Ammon's horn (tissue), 1 donor: ENCODE measurements at regions not wholly inside any gene's neighbourhood (a gene's known extent, or its start where the extent isn't known, plus 50 kb on each side); places are given as distances from the start of the nearest gene placed in this dataset.
"Not testable (repeated sequence)": the region's sequence is repeated elsewhere in the genome, so short reads cannot be mapped to it uniquely, and the experiment has no call there.

Experiments
- DNase-seq: peaks from one replicate; pipeline ENCODE4 v3.0.0-alpha.2; 2016; ENCODE audit warnings: low spot score

DNA sequence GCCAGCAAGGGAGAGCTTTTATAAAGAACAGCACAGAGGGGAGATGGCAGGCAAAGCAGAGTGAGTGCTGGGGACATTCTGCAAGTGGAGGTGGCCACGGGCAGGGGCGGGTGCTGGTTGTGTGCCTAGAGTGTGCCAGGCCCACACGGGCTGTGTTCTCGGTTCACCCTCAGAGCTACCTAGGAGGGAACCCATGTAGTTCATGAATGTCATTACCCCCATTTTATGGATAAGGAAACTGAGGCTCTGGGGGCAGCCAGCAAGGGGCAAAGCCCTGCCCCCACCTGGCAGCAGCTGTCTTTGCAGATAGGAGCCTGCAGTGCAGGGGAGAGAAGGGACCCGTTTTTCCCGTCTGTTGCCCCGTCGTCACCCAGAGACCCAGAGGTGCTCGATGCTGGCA, 85.2 kb upstream of the NCOR2 start:
- no peak for DNase-seq

GRCh38 chr12:124651516-124652273, 84.3 kb upstream of the NCOR2 start:
- DNase-seq: no peak

- DNase-seq: no peak
Observed at GRCh38 chr12:124650912-124651311, 83.5 kb upstream of the NCOR2 start.

GRCh38 chr12:124648710-124649384, 81.4 kb upstream of the NCOR2 start:
- no peak for DNase-seq

DNA sequence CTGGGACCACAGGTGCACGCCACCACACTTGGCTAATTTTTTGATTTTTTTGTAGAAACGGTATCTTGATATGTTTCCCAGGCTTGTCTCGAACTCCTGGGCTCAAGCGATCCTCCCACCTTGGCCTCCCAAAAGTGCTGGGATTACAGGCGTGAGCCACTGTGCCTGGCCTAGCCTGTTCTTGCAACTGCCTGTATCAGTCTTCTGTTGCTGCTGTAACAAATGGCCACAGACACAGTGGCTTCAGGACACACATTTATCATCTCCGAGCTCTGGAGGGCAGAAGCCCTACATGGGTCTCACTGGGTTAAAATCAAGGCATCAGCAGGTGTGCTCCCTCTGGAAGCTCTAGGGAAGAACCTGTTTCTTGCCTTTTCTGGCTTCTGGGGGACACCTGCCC, 79.9 kb upstream of the NCOR2 start:
- DNase-seq: no peak

DNA sequence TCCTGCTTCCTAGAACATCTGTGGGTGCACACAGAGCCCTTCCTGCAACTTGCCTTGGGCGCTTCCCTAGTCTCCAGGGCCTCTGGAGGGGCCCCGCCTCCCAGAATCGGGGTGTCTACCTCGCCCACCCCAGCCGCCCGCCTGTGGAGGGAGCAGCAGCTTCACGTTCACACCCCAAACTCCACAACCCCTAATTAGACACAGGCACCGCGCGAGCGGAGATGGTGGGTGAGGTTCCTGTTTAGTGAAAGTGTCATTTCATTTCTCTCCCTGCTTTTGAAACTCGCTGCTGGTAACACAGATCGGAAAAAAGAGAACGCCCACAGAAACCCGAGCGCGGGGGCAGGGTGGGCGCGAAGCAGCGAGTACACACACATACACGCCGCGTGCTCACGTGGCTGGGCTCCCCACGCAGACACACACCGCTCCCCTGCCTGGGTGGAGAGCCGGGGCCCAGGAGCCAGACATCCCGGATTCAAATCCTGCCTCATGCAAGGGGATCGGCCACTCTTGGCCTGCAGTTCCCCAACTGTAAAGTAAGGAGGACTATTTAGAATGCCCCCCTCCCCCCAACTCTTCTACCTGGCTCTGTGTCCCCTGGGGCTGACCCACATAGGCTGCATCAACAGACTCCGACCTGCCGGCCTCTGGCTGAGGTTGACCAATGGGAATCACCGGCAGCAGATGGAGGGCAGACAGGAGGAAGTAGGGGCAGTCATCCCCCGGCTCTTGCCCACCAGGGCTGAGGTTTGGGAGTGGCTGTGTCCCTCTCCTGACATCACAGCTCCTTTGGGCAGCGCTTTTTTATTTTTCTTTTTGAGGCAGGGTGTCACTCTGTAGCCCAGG, 79.2 kb upstream of the NCOR2 start:
- peak; percentile 60 for DNase-seq

DNA sequence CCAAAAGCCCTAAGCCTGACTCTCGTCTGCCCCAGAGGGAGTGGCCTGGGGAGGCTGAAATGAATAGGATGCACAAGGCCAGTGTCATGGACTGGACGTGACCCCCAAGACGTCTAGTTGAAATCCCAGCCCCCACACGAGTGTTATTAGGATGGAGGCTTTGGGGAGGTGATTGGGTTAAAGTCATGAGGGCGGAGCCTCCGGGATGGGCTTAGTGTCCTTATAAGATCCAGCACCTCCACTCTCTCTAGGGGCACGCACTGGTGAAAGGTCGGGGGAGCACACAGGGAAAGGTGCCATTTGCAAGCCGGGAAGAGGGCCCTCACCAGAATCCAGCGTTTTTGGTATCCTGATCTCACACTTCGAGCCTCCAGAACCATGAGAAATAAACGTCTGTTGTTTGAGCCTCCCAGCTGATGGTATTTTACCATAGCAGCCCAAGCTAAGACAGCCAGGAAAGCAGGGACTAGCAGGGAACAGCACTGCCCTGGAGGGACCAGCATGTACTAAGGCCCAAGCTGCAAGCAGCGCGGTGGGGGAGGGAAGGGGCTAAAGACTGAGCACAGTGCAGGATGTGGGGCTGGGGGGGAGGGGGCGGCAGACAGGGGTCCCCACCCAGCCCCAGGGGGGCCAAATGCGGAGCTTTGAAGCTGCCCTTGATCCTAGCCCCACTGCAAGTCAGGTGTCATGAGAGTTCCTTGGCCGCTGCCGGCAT, 78.3 kb upstream of the NCOR2 start:
- DNase-seq: no peak

DNA sequence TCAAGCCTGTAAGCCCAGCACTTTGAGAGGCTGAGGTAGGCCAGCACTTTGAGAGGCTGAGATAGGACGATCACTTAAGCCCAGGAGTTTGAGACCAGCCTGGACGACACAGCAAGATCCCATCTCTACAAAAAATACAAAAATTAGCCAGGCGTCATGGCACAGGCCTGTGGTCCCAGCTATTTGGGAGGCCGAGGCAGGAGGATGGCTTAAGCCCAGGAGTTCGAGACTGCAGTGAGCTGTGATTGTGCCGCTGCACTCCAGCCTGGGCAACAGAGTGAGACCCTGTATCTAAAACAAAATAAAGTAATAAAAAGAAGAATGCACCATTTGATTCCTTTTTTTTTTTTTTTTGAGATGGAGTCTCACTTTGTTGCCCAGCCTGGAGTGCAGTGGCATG, 76.4 kb upstream of the NCOR2 start:
- not testable (repeated sequence) for DNase-seq

GRCh38 chr12:124642105-124642504, 74.7 kb upstream of the NCOR2 start:
- no peak for DNase-seq

DNA sequence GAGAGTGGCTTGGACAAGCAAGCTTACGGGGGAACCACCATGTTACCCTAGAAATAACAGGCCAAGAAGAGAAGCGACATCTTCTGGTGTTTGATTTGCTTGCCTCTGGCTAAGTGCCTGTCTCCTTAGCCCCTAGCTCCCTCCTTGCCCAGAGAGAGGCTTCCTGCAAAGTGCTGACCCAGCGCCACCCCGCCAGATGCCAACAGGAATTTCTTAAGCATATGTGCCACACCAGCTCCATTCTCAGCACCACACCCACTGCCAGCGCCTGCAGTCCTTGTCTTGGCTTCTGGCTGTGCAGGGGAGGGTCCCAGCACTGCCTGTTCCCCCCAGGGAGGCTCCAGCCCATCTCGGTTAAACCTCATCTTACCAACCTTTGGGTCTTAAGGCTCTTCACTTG, 74.2 kb upstream of the NCOR2 start:
- no peak for DNase-seq

DNA sequence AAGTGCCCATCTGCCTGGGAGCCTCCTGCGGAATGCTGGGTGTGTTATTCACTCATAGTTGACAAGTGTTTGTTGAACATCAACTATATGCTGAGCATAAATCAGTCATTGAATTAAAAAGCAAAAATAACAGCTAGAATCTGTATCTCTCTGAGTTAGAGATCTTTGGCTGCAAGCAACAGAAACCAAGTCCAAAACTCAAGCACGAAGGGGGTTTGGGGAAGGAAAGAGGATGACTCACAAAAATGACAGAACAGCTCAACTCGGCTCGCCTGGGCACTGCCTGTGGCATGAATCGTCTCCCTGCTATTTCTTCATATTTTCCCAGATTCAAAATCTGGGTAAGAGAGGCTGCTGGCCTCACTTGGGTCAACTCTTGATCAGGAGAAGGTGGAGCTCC, 72.6 kb upstream of the NCOR2 start:
- DNase-seq: no peak

DNA sequence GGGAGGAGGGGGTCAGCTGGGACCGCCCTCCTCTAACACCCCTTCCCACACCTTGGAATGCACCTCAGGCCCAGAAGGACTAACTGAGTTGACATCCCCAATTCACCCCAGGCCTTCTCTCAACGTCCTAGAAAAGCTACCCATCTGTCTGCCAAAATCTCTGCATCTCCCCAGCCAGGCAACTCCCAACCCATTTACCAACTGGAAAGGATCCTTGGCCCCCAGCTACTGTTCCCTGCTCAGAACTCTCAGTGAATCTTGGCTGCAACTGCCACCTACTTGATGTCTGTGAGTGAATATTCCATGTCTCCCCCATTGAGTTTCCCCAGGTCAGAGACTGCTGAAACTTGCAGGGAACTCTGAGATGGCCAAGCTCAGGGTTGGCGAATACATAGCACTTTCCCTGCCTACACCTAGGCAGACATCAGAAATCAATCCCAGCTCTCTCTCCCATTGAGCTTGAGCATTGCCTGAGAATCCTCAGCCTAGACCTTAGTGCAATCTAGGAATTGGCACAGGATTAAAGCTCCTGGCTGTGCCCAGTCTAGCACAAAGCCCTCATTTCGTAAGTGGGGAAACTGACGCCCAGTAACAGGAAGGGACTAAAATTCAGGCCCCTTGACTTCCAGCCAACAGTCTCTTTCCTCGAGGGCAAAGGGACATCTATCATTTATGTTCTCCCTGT, 71.9 kb upstream of the NCOR2 start:
- no peak for DNase-seq

DNA sequence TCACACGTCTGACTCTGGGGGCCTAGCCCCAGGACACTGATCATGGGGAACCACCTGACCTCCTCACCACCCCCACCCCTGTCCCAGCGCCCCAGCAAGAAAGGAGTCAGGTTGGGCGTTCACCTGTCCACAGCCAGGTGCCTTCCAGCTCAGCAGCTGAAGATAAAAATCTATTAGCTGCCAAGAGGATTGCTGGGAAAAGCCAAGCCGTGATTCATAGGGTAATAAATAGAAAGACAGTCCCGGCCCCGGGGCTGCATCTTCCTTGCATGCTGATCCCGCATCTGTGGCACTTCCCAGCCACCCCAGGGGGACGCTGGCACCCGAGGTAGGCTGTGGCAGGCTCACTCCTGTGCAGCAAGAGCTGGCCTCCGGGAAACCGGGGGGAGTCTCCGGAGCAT, 70.2 kb upstream of the NCOR2 start:
- no peak for DNase-seq

DNA sequence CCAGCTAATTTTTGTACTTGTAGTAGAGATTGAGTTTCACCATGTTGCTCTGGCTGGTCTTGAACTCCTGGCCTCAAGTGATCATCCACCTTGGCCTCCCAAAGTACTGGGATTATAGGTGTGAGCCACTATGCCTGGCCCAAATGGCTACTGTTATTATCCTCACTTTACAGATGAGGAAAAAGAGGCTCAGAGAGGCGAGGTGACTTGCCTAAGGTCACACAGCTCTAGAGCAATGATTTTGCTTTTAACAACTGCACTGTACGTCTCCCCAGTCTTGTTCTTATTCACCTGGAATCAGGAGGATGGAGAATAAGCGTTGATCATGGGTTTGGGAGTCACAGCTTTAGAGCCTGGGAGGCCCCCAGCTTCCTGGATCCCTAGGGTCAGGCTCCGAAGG, 69.8 kb upstream of the NCOR2 start:
- DNase-seq: no peak

DNA sequence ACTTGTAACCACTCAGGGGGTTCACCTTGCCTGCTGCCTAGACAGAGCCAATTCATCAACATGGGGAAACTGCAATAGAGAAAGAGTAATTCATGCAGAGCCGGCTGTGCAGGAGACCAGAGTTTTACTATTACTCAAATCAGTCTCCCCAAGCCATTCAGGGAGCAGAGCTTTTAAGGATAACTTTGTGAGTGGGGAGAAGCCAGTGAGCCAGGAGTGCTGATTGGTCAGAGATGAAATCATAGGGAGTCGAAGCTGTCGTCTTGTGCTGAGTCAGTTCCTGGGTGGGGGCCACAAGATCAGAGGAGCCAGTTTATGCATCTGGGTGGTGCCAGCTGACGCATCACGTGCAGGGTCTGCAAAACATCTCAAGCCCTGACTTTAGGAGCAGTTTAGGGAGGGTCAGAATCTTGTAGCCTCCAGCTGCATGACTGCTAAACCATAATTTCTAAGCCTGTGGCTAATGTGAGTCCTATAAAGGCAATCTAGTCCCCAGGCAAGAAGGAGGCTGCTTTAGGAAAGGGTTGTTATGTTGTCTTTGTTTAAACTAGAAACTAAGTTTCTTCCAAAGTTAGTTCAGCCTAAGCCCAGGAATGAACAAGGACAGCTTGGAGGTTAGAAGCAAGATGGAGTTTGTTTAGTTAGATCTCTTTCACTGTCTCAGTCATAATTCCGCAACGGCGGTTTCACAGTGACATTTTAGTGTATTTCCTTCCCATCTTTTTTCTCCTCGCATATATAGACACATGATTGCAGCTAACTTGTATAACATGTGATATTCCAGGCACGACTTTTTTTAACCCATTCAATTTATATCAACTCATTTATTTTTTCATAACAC, 68.9 kb upstream of the NCOR2 start:
- no peak for DNase-seq

DNA sequence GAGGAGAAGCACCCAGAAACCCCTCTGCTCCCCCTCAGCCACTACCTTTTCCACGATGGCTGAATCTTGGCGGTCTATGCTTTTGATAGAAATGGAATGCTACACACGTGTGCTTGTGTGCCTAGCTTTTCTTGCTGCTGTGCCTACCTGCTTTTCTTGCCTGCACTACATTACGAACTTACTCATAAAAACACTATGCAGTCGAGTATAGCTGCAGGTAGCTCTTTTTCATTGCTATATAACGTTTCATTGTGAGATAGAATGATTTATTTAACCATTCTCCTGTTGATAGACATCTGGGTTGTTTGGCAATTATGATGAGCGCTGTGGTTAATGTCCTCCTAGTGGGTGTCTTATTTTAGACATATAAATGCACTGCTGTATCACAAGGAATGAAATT, 67.9 kb upstream of the NCOR2 start:
- no peak for DNase-seq

GRCh38 chr12:124633365-124634362, 66.3 kb upstream of the NCOR2 start:
- no peak for DNase-seq

DNA sequence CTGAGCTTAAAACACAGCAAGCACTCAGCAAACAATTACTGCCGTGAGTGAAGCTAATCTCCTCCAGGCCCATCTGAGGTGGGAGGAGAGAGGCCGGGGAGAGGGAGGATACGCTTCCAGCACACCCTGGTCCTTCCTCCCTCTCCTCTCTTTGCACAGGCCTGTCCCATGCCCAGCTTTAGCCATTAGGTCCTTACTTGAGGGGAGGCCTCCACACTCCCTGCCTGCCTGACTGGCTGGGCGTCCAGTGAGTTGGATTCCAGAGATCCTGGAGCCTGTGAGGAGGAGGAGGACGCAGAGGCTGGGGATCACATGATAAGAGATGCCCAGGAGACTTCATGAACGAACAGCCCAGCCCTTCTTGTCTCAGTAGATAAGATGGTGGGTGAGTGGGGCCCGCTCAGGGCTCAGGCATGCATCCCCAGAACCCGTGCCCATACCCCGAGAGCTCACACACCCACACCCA, 65.1 kb upstream of the NCOR2 start:
- DNase-seq: no peak

GRCh38 chr12:124631681-124632256, 64.4 kb upstream of the NCOR2 start:
- no peak for DNase-seq
